Stimulated activated CD4-positive, alpha-beta T cell treated with anti-CD3 and anti-CD28 coated beads, TNF-alpha, amount 100 ng/mL, for 48 hours (primary cell): ENCODE measurements at regions not wholly inside any gene's neighbourhood (a gene's known extent, or its start where the extent isn't known, plus 50 kb on each side); places are given as distances from the start of the nearest gene placed in this dataset.
"Not testable (repeated sequence)": the region's sequence is repeated elsewhere in the genome, so short reads cannot be mapped to it uniquely, and the experiment has no call there.

ENCODE experiments used
- DNase-seq, 3 donors: peaks; one replicate each; pipeline ENCODE4 v3.0.0-alpha.2; 2020; ENCODE audit warnings: low read depth in 3 of 3

- DNase-seq: no peak
These were observed 140.2 kb downstream of the NUFIP1 start for GRCh38 chr13:44848920-44849676.

- DNase-seq: not testable (repeated sequence)
These were observed 143.8 kb downstream of the NUFIP1 start for GRCh38 chr13:44845281-44846058.

GRCh38 chr13:44844786-44845185, 144.5 kb downstream of the NUFIP1 start:
- DNase-seq: no peak

- DNase-seq: no peak
These were observed 145.9 kb downstream of the NUFIP1 start for GRCh38 chr13:44843403-44843802.

- DNase-seq: no peak
These were observed 147.1 kb downstream of the NUFIP1 start for GRCh38 chr13:44842158-44842557.

GRCh38 chr13:44840131-44840530, 149.1 kb downstream of the NUFIP1 start:
- no peak for DNase-seq

- DNase-seq: no peak
These were observed 152.0 kb downstream of the NUFIP1 start for GRCh38 chr13:44837250-44837649.

GRCh38 chr13:44834404-44834803, 154.9 kb downstream of the NUFIP1 start:
- no peak for DNase-seq

- DNase-seq: no peak
These were observed 155.6 kb downstream of the NUFIP1 start for GRCh38 chr13:44833626-44834025.

- no peak for DNase-seq
These were observed 156.1 kb downstream of the NUFIP1 start for GRCh38 chr13:44833139-44833538.

GRCh38 chr13:44826591-44827350, 162.5 kb downstream of the NUFIP1 start:
- DNase-seq: no peak

GRCh38 chr13:44825953-44826352, 163.3 kb downstream of the NUFIP1 start:
- no peak for DNase-seq

GRCh38 chr13:44823555-44823954, 165.7 kb downstream of the NUFIP1 start:
- DNase-seq: not testable (repeated sequence)

GRCh38 chr13:44822291-44822690, 167.0 kb downstream of the NUFIP1 start:
- no peak for DNase-seq

- no peak for DNase-seq
These were observed 169.5 kb downstream of the NUFIP1 start for GRCh38 chr13:44819772-44820171.

GRCh38 chr13:44819245-44819644, 170.0 kb downstream of the NUFIP1 start:
- peak in 2 of 3 donors; percentile 3 to 9 for DNase-seq

- no peak for DNase-seq
These were observed 170.8 kb downstream of the NUFIP1 start for GRCh38 chr13:44818428-44818827.

- DNase-seq: no peak
These were observed 171.3 kb downstream of the NUFIP1 start for GRCh38 chr13:44818016-44818415.

GRCh38 chr13:44817131-44817671, 172.1 kb downstream of the NUFIP1 start:
- DNase-seq: no peak

- DNase-seq: no peak
These were observed 172.6 kb downstream of the NUFIP1 start for GRCh38 chr13:44816701-44817100.

- DNase-seq: peak; percentile 7 to 29 (median 14)
These were observed 173.6 kb downstream of the NUFIP1 start for GRCh38 chr13:44815623-44816022.

- no peak for DNase-seq
These were observed 174.4 kb downstream of the NUFIP1 start for GRCh38 chr13:44814836-44815235.
